Globus pallidus (tissue), 1 donor: ENCODE measurements at regions not wholly inside any gene's neighbourhood (a gene's known extent, or its start where the extent isn't known, plus 50 kb on each side); places are given as distances from the start of the nearest gene placed in this dataset.
"Not testable (repeated sequence)": the region's sequence is repeated elsewhere in the genome, so short reads cannot be mapped to it uniquely, and the experiment has no call there.

ENCODE experiments used
- DNase-seq: peaks from one replicate; pipeline ENCODE4 v3.0.0-alpha.2; 2015; ENCODE audit warnings: low spot score

DNA sequence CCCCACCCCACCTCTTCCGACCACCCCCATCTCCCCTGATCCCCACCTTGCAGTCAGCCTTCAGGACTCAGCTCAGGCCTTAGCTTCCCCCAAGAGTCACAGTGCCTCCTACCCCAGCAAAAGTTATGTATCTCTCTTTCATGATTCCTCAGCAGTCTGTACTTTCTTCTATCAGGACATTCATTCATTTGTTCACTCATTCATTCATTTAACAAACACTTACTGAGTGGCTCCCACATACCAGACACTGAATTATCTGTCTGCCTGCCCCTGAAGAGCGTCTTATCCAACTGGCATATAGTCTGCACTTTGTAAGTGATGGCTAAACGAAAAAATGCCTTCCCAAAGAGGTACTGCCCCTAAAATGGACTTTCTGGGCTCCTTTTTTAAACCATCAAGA lies 114.4 kb upstream of the SLC35F3 start:
- no peak for DNase-seq

DNA sequence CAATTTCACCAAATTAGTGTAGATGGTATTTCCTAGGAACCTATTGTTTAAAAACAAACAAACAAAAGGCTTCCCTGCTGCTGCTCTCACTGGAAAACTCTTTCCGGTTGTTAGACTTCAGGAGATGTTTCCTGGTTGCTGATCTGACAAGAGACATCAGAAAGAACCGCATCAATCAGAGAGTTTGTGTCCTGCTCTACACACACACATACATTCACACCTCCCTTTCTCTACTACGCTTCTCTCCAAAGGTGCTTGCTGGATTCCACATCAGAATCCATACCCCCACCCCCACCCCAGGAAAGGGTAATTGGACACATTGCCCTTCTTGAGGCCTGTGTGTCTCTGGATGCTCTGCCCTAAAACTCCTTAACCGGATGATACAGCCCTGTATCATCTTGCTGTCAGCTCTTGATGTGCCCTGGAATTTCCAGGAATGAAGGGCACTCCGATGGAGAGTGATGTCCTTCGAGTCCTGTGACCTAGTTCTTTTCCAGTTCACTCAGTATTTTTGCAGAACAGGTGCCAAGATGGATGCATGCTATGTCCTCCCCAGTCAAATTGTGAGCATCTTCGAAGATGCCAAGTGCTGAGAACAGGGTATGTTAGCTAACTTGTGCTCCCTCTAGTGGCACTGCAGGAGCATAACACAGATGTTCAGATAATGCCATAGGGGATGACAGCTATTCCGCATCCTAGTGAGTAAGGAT lies 113.7 kb upstream of the SLC35F3 start:
- peak; percentile 84 for DNase-seq

DNA sequence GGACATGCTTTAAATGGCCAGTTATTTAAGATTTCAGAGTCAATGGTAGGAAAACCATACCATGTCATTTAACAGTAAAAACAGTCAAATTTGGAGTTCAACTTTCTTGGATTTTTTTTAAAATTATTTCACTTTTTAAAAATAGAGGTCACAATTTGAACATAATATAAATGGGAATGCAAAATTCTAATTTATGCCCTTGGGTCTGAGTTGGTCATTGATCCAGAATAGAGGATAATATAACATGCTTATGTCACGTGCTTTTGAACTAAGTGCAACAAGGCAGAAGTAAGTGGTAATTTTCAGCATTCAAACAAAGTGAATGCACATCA lies 113.1 kb upstream of the SLC35F3 start:
- DNase-seq, result no peak

DNA sequence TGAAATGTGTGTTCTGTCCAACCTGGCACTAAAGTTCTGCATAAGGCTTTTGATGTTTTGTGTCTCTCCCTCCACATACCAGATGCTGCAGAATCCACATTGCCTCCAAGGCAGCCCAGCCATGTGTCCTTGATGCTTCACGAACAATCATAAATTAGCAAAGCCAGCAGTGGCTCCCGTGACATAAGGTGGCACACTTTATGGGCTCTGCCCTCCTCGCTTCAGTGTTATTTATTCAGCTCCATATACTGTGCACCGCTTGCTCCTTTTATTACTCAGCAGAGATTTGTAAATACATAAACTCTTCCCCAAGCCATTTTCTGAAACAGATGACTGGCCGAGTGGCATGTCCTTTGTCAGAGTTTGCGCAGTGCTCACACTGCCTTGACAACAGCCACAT lies 112.8 kb upstream of the SLC35F3 start:
- DNase-seq, result no peak

DNA sequence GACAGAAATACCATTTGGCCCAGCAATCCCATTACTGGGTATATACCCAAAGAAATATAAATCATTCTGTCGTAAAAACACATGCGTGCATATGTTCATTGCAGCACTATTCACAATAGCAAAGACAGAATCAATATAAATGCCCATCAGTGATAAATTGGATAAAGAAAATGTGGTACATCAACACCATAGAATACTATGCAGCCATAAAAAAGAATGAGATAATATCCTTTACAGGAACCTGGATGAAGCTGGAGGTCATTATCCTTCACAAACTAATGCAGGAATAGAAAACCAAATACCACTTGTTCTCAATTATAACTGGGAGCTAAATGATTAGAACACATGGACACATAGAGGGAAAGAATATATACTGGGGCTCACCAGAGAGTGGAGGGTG lies 109.6 kb upstream of the SLC35F3 start:
- DNase-seq, result no peak

DNA sequence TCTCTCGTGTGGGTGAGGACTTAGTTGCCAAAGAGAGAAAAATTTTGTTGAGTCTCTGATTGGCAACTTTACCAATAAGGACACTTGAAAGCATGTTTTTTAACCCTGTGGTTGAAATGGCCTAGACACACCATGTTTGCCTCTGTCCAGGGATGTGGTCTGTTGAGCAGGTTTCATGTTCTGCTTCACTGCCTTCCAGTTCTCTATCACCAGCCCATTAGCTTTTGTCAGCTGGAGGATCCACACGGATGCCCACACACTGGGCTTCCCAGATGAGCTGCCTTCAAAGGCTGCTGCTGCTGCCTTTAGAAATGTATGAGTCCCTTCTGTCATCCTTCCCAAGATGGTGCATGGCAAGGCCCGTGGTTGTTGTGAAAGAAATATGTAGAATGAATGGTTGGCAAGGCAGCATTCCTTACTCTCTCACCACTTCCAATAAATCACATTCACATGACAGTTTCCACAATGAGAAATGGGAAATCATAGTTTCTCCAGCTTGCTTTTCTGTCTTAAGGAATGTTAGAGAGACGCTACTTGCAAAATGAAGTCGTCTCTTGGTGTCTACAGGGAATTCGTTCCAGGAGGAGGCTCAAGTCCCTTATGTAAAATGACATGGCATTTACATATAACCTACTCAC lies 108.2 kb upstream of the SLC35F3 start:
- DNase-seq, result no peak

DNA sequence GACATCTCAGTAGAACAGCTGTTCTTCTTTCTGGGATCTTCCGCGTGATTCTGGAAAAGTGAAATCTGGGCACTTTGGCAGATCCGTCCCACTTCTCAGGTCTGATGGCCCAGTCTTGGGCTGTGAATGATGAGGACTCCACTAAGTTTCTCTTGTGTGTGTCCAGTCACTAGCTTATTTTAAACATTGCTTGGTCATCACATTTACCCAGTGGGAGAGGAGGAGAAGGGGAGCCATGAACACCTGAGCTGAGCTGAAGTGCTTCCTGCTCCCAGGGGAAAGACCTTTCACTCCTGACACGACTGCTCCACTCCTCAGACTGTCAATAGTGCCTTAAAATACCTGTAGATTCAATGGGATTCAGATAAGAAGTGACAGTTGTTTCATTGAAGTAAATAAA lies 101.9 kb upstream of the SLC35F3 start:
- DNase-seq, result no peak

DNA sequence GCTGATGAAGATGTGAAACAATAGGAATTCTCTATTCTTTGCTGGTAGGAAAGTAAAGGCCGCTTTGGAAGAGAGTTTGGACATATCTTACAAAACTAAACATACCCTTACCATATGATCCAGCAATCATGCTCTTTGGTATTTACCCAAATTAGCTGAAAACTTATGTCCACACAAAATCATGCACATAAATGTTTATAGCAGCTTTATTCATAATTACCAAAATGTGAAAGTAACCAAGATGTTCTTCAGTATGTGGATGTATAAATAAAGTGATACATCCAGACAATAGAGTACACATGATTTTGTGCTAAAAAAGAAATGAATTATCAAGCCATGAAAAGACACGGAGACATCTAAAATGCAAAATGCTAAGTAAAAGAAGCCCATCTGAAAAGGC lies 98.7 kb upstream of the SLC35F3 start:
- DNase-seq, result no peak

DNA sequence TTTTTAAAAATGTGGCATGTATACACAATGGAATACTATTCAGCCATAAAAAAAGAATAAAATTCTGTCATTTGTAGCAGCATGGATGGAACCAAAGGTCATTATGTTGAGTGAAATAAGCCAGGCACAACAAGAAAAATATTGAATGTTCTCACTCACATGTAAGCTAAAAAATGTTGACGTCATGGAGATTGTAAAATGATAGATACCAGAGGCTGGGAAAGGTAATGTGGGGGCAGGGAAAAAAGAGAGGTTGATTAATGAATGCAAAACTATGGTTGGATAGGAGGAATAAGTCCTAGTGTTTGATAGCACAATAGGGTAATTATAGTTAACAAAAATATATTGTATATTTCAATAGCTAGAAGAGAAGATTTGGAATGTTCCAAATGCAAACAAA lies 89.1 kb upstream of the SLC35F3 start:
- no peak for DNase-seq

DNA sequence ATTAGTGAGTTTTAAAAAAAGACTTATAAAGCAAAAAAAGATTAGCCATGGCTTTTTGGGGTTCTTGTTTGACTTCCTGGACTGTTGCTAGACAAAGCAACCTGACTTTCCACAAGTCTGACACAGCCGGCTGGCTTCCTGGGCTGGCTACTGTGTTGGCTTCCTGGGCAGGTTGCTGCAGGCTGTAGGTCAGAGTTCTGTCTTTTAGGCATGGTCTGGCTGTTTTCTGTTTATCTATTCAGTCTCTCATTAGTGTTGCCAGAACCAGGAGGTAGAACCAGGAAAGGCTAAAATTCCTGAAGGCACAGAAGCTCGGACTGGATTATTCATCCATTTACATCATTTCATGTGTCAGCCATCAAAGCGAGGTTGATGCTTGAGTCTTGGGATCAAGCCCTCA lies 88.6 kb upstream of the SLC35F3 start:
- no peak for DNase-seq

DNA sequence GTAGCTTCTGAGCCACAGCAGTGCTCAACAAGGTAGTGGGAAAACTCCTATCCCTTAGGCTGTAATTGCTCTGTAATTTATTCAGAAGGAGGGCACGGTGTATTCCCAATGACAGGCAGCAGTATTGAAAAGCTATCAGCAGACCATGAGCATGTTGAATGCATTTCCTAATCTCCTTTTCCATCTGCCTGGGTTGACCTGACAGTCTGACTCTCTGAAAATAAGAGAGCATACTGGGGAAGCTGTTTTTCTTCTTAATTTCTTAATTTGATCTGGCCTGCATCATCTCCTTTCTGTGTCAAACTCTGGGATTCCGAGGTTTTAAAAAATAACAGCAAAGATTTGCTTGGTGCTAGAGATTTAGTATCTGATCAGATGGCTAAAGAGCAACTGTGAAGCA lies 88.1 kb upstream of the SLC35F3 start:
- DNase-seq, result no peak

DNA sequence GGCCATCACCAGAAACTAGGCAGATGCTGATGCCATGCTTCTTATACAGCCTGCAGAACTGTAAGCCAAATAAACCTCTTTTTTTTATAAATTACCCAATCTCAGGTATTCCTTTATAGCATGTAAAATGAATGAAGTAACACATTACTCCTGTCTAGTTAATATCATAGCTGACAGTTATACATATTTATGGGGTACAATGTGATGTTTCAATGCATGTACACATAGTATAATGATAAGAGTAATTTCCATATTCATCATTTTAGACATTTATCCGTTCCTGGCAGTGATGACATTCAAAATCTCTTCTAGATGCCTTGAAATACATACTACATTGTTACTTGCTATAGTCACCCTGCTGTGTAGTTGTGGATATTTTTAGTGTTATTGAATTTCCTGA lies 85.4 kb upstream of the SLC35F3 start:
- no peak for DNase-seq

DNA sequence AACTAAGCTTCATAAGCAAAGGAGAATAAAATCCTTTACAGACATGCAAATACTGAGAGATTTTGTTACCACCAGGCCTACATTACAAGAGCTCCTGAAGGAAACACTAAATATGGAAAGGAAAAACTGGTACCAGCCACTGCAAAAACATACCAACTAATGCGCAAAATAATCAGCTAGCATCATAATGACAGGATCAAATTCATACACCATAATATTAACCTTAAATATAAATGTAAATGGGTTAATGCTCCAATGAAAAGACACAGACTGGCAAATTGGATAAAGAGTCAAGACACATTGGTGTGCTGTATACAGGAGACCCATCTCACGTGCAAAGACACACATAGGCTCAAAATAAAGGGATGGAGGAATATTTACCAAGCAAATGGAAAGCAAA lies 80.3 kb upstream of the SLC35F3 start:
- DNase-seq, result not testable (repeated sequence)

DNA sequence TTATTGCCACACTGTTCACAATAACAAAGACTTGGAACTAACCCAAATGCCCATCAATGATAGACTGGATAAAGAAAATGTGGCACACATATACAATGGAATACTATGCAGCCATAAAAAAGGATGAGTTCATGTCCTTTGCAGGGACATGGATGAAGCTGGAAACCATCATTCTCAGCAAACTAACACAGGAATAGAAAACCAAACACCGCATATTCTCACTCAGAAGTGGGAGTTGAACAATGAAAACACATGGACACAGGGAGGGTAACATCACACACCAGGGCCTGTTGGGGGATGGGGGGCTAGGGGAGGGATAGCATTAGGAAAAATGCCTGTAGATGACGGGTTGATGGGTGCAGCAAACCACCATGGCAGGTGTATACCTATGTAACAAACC lies 76.5 kb upstream of the SLC35F3 start:
- not testable (repeated sequence) for DNase-seq

DNA sequence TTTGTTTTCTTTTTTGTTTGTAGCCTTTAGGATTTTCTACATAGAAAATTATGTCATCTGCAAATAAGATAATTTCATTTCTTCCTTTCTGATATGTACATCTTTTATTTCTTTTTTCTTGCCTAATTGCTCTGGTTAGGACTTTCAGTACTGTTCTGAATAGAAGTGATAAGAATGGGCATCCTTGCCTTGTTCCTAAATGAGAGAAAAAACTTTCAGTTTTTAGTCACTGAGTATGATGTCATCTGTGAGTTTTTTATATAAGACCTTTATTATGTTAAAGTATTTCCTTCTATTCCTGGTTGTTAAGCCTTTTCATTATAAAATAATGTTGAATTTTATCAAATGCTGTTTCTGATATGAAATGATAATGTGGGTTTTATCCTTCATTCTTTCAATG lies 76.0 kb upstream of the SLC35F3 start:
- no peak for DNase-seq

DNA sequence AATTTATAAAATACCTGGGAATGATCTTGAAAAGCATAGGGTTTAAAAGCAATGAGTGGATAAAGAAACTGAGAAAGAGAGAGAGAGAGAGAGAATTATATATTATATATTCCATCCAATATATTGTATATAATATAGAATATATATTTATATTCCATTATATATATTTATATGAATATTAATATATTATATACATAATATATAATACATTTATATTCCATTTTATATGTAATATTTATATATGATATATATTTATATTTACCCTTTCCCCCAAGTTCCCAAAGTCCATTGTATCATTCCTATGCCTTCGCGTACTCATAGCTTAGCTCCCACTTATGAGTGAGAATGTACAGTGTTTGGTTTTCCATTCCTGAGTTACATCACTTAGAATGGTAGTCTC lies 69.9 kb upstream of the SLC35F3 start:
- DNase-seq, result no peak

DNA sequence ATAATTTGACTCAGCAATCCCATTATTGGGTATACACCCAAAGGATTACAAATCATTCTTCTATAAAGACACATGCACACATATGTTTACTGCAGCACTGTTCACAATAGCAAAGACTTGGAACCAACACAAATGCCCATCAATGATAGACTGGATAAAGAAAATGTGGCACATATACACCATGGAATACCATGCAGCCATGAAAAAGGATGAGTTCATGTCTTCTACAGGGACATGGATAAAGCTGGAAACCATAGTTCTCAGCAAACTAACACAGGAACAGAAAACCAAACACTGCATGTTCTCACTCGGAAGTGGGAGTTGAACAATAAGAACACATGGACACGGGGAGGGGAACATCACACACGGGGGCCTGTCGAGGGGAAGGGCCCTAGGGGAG lies 66.3 kb upstream of the SLC35F3 start:
- DNase-seq, result not testable (repeated sequence)

DNA sequence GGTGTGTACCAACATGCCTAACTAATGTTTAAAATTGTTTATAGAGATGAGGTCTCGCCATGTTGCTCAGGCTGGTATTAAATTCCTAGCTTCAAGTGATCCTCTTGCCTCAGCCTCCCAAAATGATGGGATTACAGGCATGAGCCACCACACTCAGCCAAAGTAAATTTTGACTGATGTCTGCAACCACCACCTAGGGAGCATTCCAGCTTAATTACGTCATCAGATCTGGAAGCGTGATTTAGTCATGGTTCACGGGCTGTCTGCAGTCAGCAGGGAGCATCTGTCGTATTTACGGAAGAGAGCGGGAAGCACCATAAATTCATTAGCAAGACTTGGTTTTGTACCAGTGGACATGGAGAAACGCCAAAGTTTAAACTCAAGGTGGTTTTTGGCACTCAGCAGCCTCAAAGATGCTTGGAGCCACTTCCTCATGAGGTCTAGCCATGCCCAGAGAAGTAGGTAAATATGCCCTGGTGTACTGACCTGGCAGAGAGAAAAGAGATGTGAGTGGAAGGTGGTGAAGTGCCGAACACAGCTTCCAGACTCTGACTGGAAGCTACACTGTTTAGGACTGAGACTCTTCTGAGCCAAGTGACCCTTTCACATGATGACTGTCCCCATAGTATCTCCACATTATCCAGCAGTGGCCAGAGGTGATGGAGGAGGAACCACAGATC lies 60.8 kb upstream of the SLC35F3 start:
- no peak for DNase-seq

DNA sequence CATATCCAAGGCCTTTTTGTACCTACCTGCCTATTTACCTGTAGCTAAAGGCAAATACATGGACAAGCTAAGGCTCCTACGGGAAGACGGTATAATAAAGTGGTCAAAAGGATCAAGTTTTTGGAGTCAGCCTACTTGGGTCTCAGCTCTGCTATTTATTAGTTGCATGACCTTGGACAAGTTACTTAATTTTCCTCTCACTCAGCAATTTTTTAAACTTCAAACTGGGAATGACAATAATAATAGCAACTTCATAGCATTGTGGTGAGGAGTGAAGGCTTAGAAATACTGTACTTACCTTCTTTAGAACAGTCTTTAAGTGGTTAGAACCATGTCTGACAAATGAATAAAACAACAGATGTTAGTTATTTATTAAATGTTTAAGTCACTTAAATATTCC lies 60.2 kb upstream of the SLC35F3 start:
- DNase-seq, result no peak

DNA sequence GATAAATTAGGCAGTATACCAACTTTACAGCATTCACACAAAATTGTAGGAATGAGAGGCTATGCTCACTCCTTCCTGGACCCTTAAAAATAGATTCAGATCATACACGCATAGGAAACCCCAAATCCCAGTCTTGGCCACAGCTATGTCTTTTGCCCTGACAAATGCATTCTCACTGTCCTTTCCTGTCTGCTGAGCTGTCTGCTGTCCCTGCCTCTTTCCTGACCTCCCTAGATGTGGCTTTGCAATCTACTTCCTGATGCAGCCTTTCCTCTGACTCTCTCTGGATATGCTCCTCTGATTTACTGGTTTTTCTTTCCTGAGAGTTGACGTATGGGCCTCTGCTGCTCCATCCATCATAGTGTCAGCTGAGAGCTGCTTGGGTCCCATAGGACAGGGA lies 59.8 kb upstream of the SLC35F3 start:
- no peak for DNase-seq
